BJ (cell line): ENCODE measurements at regions not wholly inside any gene's neighbourhood (a gene's known extent, or its start where the extent isn't known, plus 50 kb on each side); places are given as distances from the start of the nearest gene placed in this dataset.

Source experiments
- CTCF ChIA-PET: fragments of 350-600 bp; formaldehyde crosslinking; extraction: SDS; loops from one replicate; lab custom pipeline; 2021; ENCODE audit warnings: antibody characterized with exemption, inconsistent platforms; lab: Yijun Ruan, JAX
- POLR2A ChIA-PET: fragments of 300-600 bp; sonication (Branson Sonifier 250); formaldehyde crosslinking; extraction: SDS; loops from one replicate; lab custom pipeline; 2021; ENCODE audit warnings: antibody characterized with exemption; lab: Charles Lee
- DNase-seq: peaks from one replicate; pipeline ENCODE4 v3.0.0-alpha.2; 2011; ENCODE audit warnings: low read depth
- H3K27me3 ChIP-seq: 2 replicates; pipeline ENCODE4 v1.6.0; 2011; ENCODE audit warnings: low read length; ENCODE audit not compliant: control insufficient read depth, insufficient read depth
- H3K36me3 ChIP-seq: 2 replicates; pipeline ENCODE4 v1.5.1; 2011; ENCODE audit warnings: low read length; ENCODE audit not compliant: control insufficient read depth, insufficient read depth
- H3K4me3 ChIP-seq: 2 replicates; pipeline ENCODE4 v1.5.1; 2011; ENCODE audit warnings: low read depth, mild to moderate bottlenecking, control low read depth, low read length
- TF ChIP-seq, protein P1 (sequence below): IDR thresholded peaks from 2 replicates; pipeline ENCODE4 v1.5.1; 2011; ENCODE audit warnings: low read depth, mild to moderate bottlenecking, control low read depth, inconsistent platforms, low read length, moderate library complexity; ENCODE audit not compliant: insufficient read depth

GRCh38 chr3:159787794-159788205 is 200.8 kb upstream of the IL12A start:
- CTCF ChIA-PET = interaction anchor here (1.6 to 1.8 kb wide), 2 partner anchors 11 to 218 kb away, joined by 4 to 8 read pairs; no protein-coding TSS in a partner anchor
- POLR2A ChIA-PET = no interaction called here
- DNase-seq = no peak
- TF ChIP-seq, protein P1, sequence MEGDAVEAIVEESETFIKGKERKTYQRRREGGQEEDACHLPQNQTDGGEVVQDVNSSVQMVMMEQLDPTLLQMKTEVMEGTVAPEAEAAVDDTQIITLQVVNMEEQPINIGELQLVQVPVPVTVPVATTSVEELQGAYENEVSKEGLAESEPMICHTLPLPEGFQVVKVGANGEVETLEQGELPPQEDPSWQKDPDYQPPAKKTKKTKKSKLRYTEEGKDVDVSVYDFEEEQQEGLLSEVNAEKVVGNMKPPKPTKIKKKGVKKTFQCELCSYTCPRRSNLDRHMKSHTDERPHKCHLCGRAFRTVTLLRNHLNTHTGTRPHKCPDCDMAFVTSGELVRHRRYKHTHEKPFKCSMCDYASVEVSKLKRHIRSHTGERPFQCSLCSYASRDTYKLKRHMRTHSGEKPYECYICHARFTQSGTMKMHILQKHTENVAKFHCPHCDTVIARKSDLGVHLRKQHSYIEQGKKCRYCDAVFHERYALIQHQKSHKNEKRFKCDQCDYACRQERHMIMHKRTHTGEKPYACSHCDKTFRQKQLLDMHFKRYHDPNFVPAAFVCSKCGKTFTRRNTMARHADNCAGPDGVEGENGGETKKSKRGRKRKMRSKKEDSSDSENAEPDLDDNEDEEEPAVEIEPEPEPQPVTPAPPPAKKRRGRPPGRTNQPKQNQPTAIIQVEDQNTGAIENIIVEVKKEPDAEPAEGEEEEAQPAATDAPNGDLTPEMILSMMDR = no peak
- Histone ChIP-seq H3K27me3 (no peaks in the 10 kb centered on the region), H3K4me3 (no peak overlapping the region), H3K36me3 (no peaks in the 10 kb centered on the region; the same call in 1 of the 2 replicates)

DNA sequence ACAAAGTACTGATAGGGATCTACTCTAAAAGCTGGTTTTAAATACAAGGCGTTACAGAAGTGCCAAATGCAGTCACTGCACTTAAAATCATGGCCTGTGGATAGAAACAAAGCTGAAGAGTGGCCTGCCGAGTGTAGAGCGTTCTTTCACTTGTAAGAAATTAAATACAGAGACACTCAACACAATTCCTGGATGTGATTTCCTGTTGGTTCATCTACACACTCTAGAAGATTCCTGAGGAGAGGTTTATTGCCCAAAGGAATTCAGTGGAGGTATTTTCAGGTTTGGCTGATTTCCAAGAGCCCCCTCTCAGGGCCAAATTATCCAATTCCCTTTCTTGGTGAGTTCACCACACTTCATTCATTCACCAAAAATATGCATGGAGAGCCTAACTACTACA is 200.3 kb upstream of the IL12A start:
- no peak overlapping the region for H3K4me3 ChIP-seq
- CTCF ChIA-PET = interaction anchor here (1.6 kb wide), 1 partner anchor 10 kb away, joined by 8 read pairs; no protein-coding TSS in a partner anchor
- DNase-seq = no peak
- POLR2A ChIA-PET = no interaction called here
- H3K27me3 ChIP-seq = no peaks in the 10 kb centered on the region
- TF ChIP-seq, protein P1 = no peak
- no peaks in the 10 kb centered on the region; the same call in 1 of the 2 replicates for H3K36me3 ChIP-seq

DNA sequence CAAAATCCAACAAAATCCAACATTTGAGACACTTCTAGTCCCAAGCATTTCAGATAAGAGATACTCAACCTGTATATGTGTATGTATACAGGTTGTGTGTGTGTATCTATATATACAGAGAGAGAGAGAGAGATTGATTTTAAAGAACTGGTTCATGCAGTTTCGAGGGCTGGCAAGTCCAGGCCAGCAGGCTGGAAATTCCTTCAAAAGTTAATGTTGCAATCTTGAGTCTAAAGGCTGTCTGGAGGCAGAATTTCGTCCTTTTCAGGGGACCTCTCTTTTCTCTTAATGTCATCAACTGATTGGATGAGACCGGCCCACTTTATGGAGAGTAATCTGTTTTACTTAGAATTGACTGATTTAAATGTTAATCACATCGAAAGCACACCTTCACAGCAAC is 199.6 kb upstream of the IL12A start:
- H3K4me3 ChIP-seq = no peak overlapping the region
- ChIA-PET CTCF (no interaction called here), POLR2A (no interaction called here)
- no peak for DNase-seq
- no peaks in the 10 kb centered on the region for H3K27me3 ChIP-seq
- H3K36me3 ChIP-seq = no peaks in the 10 kb centered on the region; the same call in 1 of the 2 replicates
- TF ChIP-seq, protein P1 = no peak

GRCh38 chr3:159789742-159790635 is 198.6 kb upstream of the IL12A start:
- no peak for DNase-seq
- POLR2A ChIA-PET = no interaction called here
- CTCF ChIA-PET = interaction anchor here (1.3 to 1.5 kb wide), 2 partner anchors 13 to 15 kb away, joined by 3 to 4 read pairs; no protein-coding TSS in a partner anchor
- TF ChIP-seq, protein P1 = no peak
- no peak overlapping the region for H3K4me3 ChIP-seq
- H3K27me3 ChIP-seq = no peaks in the 10 kb centered on the region
- no peaks in the 10 kb centered on the region; the same call in 1 of the 2 replicates for H3K36me3 ChIP-seq

GRCh38 chr3:159791336-159791735 is 197.3 kb upstream of the IL12A start:
- no peak for DNase-seq
- Histone ChIP-seq H3K27me3 (no peaks in the 10 kb centered on the region), H3K36me3 (no peaks in the 10 kb centered on the region; the same call in 1 of the 2 replicates), H3K4me3 (no peak overlapping the region)
- TF ChIP-seq, protein P1 = no peak
- POLR2A ChIA-PET = no interaction called here
- CTCF ChIA-PET = interaction anchor here (1.3 kb wide), 1 partner anchor 12 kb away, joined by 3 read pairs; no protein-coding TSS in a partner anchor
